RWPE1 (cell line): ENCODE measurements at regions not wholly inside any gene's neighbourhood (a gene's known extent, or its start where the extent isn't known, plus 50 kb on each side); places are given as distances from the start of the nearest gene placed in this dataset.

ENCODE experiments used
- CTCF ChIA-PET: fragments of 350-600 bp; sonication (Branson Sonifier 250); formaldehyde crosslinking; extraction: SDS; loops from one replicate; lab custom pipeline; 2021; lab: Yijun Ruan, JAX
- POLR2A ChIA-PET: fragments of 400-600 bp; formaldehyde crosslinking; extraction: SDS; loops from one replicate; lab custom pipeline; 2020; ENCODE audit warnings: antibody characterized with exemption; ENCODE audit not compliant: low non-redundant PET; lab: Yijun Ruan, JAX
- DNase-seq: peaks from one replicate; pipeline ENCODE4 v3.0.0; 2012; ENCODE audit warnings: low spot score
- H3K27ac ChIP-seq: fragments of 450-650 bp; 2 replicates; pipeline ENCODE4 v1.5.1; 2017
- CTCF ChIP-seq: fragments of 450-650 bp; conservative IDR thresholded peaks from 2 replicates; pipeline ENCODE4 v1.5.1; 2017; ENCODE audit warnings: low read depth, mild to moderate bottlenecking

GRCh38 chr1:36626435-36626834, 143.7 kb upstream of the CSF3R start:
- CTCF ChIA-PET: no interaction called here
- H3K27ac ChIP-seq: no peak overlapping the region
- no peak for TF ChIP-seq CTCF
- POLR2A ChIA-PET: no interaction called here
- no peak for DNase-seq

GRCh38 chr1:36625935-36626310, 143.2 kb upstream of the CSF3R start:
- no peak for TF ChIP-seq CTCF
- ChIA-PET CTCF (no interaction called here), POLR2A (no interaction called here)
- no peak overlapping the region for H3K27ac ChIP-seq
- DNase-seq: no peak

- ChIA-PET CTCF (interaction anchor here (0.6 to 0.7 kb wide), 2 partner anchors 24 to 545 kb away, joined by 3 to 5 read pairs; no protein-coding TSS in a partner anchor), POLR2A (no interaction called here)
- no peak for DNase-seq
- H3K27ac ChIP-seq: no peak overlapping the region
- no peak for TF ChIP-seq CTCF
These were observed 142.7 kb upstream of the CSF3R start for GRCh38 chr1:36625253-36625934.

GRCh38 chr1:36624466-36624865, 141.8 kb upstream of the CSF3R start:
- CTCF ChIA-PET: interaction anchor here (0.6 to 0.7 kb wide), 3 partner anchors 25 to 546 kb away, joined by 3 to 5 read pairs (median 3); no protein-coding TSS in a partner anchor
- H3K27ac ChIP-seq: no peak overlapping the region
- DNase-seq: no peak
- TF ChIP-seq CTCF: no peak
- POLR2A ChIA-PET: no interaction called here

GRCh38 chr1:36622741-36623648, 140.3 kb upstream of the CSF3R start:
- POLR2A ChIA-PET: no interaction called here
- CTCF ChIA-PET: interaction anchor here (0.6 to 1.4 kb wide), 4 partner anchors 47 to 254 kb away, joined by 3 to 6 read pairs (median 4); no protein-coding TSS in a partner anchor
- H3K27ac ChIP-seq: no peak overlapping the region
- no peak for DNase-seq
- no peak for TF ChIP-seq CTCF

- ChIA-PET CTCF (no interaction called here), POLR2A (no interaction called here)
- no peak for DNase-seq
- no peak for TF ChIP-seq CTCF
- no peak overlapping the region for H3K27ac ChIP-seq
These were observed 138.8 kb upstream of the CSF3R start for GRCh38 chr1:36621531-36621930.
